ENCODE measurements at regions not wholly inside any gene's neighbourhood (a gene's known extent, or its start where the extent isn't known, plus 50 kb on each side); places are given as distances from the start of the nearest gene placed in this dataset.

- Histone ChIP-seq H3K9me3 (no peaks in the 10 kb centered on the region), H3K4me3 (ENCODE audit: low read depth, low read length) (no peak overlapping the region), H3K36me3 (no peaks in the 10 kb centered on the region), H3K27me3 (no peaks in the 10 kb centered on the region), H3K4me1 (peaks cover 3% of the 10 kb centered on the region; the same call in 1 of the 2 replicates)
- no peak for DNase-seq
- no peak for TF ChIP-seq CTCF (IDR thresholded peaks at IDR 0.05; ENCODE audit: low read depth, low read length)
Measured at GRCh38 chr5:17813214-17813613, 179.0 kb downstream of the TAF11L14 start.

GRCh38 chr5:17816505-17816904 lies 182.2 kb downstream of the TAF11L14 start:
- Histone ChIP-seq H3K9me3 (no peaks in the 10 kb centered on the region), H3K4me1 (no peaks in the 10 kb centered on the region), H3K4me3 (ENCODE audit: low read depth, low read length) (no peak overlapping the region), H3K27me3 (no peaks in the 10 kb centered on the region), H3K36me3 (no peaks in the 10 kb centered on the region)
- TF ChIP-seq CTCF (IDR thresholded peaks at IDR 0.05; ENCODE audit: low read depth, low read length): no peak
- DNase-seq: no peak

- Histone ChIP-seq H3K9me3 (no peaks in the 10 kb centered on the region), H3K4me3 (ENCODE audit: low read depth, low read length) (no peak overlapping the region), H3K27me3 (no peaks in the 10 kb centered on the region), H3K36me3 (no peaks in the 10 kb centered on the region), H3K4me1 (no peaks in the 10 kb centered on the region)
- DNase-seq: no peak
- TF ChIP-seq CTCF (IDR thresholded peaks at IDR 0.05; ENCODE audit: low read depth, low read length): no peak
Measured at GRCh38 chr5:17816944-17817343, 182.7 kb downstream of the TAF11L14 start.

- no peaks in the 10 kb centered on the region for H3K4me1 ChIP-seq
- TF ChIP-seq CTCF (IDR thresholded peaks at IDR 0.05; ENCODE audit: low read depth, low read length): no peak
Measured at GRCh38 chr5:17817990-17818389, 183.7 kb downstream of the TAF11L14 start.

GRCh38 chr5:17819783-17820182 lies 185.5 kb downstream of the TAF11L14 start:
- Histone ChIP-seq H3K36me3 (no peaks in the 10 kb centered on the region), H3K4me3 (ENCODE audit: low read depth, low read length) (no peak overlapping the region), H3K4me1 (no peaks in the 10 kb centered on the region), H3K9me3 (no peaks in the 10 kb centered on the region), H3K27me3 (no peaks in the 10 kb centered on the region)
- no peak for DNase-seq
- TF ChIP-seq CTCF (IDR thresholded peaks at IDR 0.05; ENCODE audit: low read depth, low read length): no peak

More at GRCh38 chr5:17817990-17818389, 183.7 kb downstream of the TAF11L14 start:
- H3K4me3 ChIP-seq (ENCODE audit: low read depth, low read length): no peak overlapping the region
- no peaks in the 10 kb centered on the region for H3K27me3 ChIP-seq
- DNase-seq: no peak
- no peaks in the 10 kb centered on the region for H3K9me3 ChIP-seq
- no peaks in the 10 kb centered on the region for H3K36me3 ChIP-seq

- Histone ChIP-seq H3K36me3 (no peaks in the 10 kb centered on the region), H3K4me1 (no peaks in the 10 kb centered on the region), H3K27me3 (no peaks in the 10 kb centered on the region), H3K9me3 (no peaks in the 10 kb centered on the region), H3K4me3 (ENCODE audit: low read depth, low read length) (no peak overlapping the region)
- no peak for TF ChIP-seq CTCF (IDR thresholded peaks at IDR 0.05; ENCODE audit: low read depth, low read length)
- no peak for DNase-seq
Measured at GRCh38 chr5:17828681-17829080, 194.4 kb downstream of the TAF11L14 start.
